ENCODE measurements at regions not wholly inside any gene's neighbourhood (a gene's known extent, or its start where the extent isn't known, plus 50 kb on each side); places are given as distances from the start of the nearest gene placed in this dataset.

GRCh38 chr13:69155136-69155535 lies 952.5 kb upstream of the ATXN8OS start:
- TF ChIP-seq EZH2phosphoT487 (IDR thresholded peaks at IDR 0.05; ENCODE audit: insufficient read depth, low read depth) (no peak), EZH2 (IDR thresholded peaks at IDR 0.05; ENCODE audit: insufficient read depth, poor library complexity, severe bottlenecking) (no peak)

All from GM23248 (cell line).